CD4-positive, alpha-beta T cell treated with Interferon alpha-2 for 1 hour (primary cell): ENCODE measurements at regions not wholly inside any gene's neighbourhood (a gene's known extent, or its start where the extent isn't known, plus 50 kb on each side); places are given as distances from the start of the nearest gene placed in this dataset.

Source experiments
- DNase-seq, 2 donors: peaks; one replicate each; pipeline ENCODE4 v3.0.0-alpha.2; 2020 to 2022

GRCh38 chr2:64222351-64222750 lies 78.1 kb upstream of the PELI1 start:
- DNase-seq: no peak

GRCh38 chr2:64223055-64223454 lies 78.8 kb upstream of the PELI1 start:
- DNase-seq: no peak

GRCh38 chr2:64225491-64225890 lies 81.3 kb upstream of the PELI1 start:
- DNase-seq: no peak

GRCh38 chr2:64226611-64227010 lies 82.4 kb upstream of the PELI1 start:
- DNase-seq: no peak

GRCh38 chr2:64227603-64228125 lies 83.4 kb upstream of the PELI1 start:
- no peak for DNase-seq

GRCh38 chr2:64228126-64228678 lies 84.0 kb upstream of the PELI1 start:
- DNase-seq: peak; percentile 55

GRCh38 chr2:64228918-64229317 lies 84.7 kb upstream of the PELI1 start:
- DNase-seq: no peak

- no peak for DNase-seq
Measured at GRCh38 chr2:64230540-64230939, 86.3 kb upstream of the PELI1 start.

- DNase-seq: no peak
Measured at GRCh38 chr2:64232266-64232665, 88.0 kb upstream of the PELI1 start.

- DNase-seq: no peak
Measured at GRCh38 chr2:64233376-64233922, 89.2 kb upstream of the PELI1 start.

GRCh38 chr2:64234150-64234549 lies 89.9 kb upstream of the PELI1 start:
- no peak for DNase-seq

GRCh38 chr2:64234785-64235184 lies 90.6 kb upstream of the PELI1 start:
- no peak for DNase-seq

GRCh38 chr2:64237266-64237665 lies 93.0 kb upstream of the PELI1 start:
- no peak for DNase-seq

GRCh38 chr2:64238799-64239198 lies 94.6 kb upstream of the PELI1 start:
- DNase-seq: no peak

- DNase-seq: no peak
Measured at GRCh38 chr2:64243081-64244036, 99.1 kb upstream of the PELI1 start.

- DNase-seq: no peak
Measured at GRCh38 chr2:64244037-64244416, 99.8 kb upstream of the PELI1 start.

- no peak for DNase-seq
Measured at GRCh38 chr2:64245631-64246030, 101.4 kb upstream of the PELI1 start.

GRCh38 chr2:64246962-64247361 lies 102.7 kb upstream of the PELI1 start:
- DNase-seq: no peak

GRCh38 chr2:64249426-64249825 lies 105.2 kb upstream of the PELI1 start:
- no peak for DNase-seq

- DNase-seq: no peak
Measured at GRCh38 chr2:64250063-64250462, 105.8 kb upstream of the PELI1 start.

- no peak for DNase-seq
Measured at GRCh38 chr2:64250751-64251423, 106.7 kb upstream of the PELI1 start.

GRCh38 chr2:64251497-64252250 lies 107.5 kb upstream of the PELI1 start:
- no peak for DNase-seq
